SK-N-SH (cell line): ENCODE measurements at regions not wholly inside any gene's neighbourhood (a gene's known extent, or its start where the extent isn't known, plus 50 kb on each side); places are given as distances from the start of the nearest gene placed in this dataset.

ENCODE experiments used
- CTCF ChIA-PET: fragments of 300-600, 350-600 bp; formaldehyde crosslinking; extraction: SDS; loops from one replicate; lab custom pipeline; 2021; lab: Yijun Ruan, JAX
- POLR2A ChIA-PET: fragments of 350-600 bp; sonication (Branson Sonifier 250); formaldehyde crosslinking; extraction: SDS; loops from one replicate; lab custom pipeline; 2020; ENCODE audit warnings: antibody characterized with exemption, inconsistent platforms; lab: Yijun Ruan, JAX
- DNase-seq: peaks from one replicate; pipeline ENCODE4 v3.0.0; 2012
- H2AFZ ChIP-seq: fragments of 200-600 bp; sonication (generic); 2 replicates; pipeline ENCODE4 v1.8.1; 2016; ENCODE audit warnings: antibody characterized with exemption, mild to moderate bottlenecking, low read depth
- H3F3A ChIP-seq: fragments of 200-600 bp; sonication (generic); replicated peaks from 2 replicates; pipeline ENCODE3; 2016; ENCODE audit warnings: antibody characterized with exemption, mild to moderate bottlenecking; ENCODE audit not compliant: insufficient read depth
- H3K27ac ChIP-seq, 2 experiments: fragments of 200-500 bp in 1 of 2; fragments of 200-600 bp in 1 of 2; sonication (Bioruptor generic) in 1 of 2; sonication (generic), shearing (Covaris generic) in 1 of 2; 2 replicates each; pipeline versions ENCODE4 v1.5.1 to v1.6.1; 2014 to 2016; ENCODE audit warnings: low read depth in 2 of 2, inconsistent platforms in 1 of 2, low read length in 1 of 2, mild to moderate bottlenecking in 1 of 2, mixed read lengths in 1 of 2
- H3K27me3 ChIP-seq: fragments of 200-600 bp; sonication (generic), shearing (Covaris generic); 2 replicates; pipeline ENCODE4 v1.6.1; 2016; ENCODE audit warnings: mixed run types; ENCODE audit not compliant: insufficient read depth
- H3K36me3 ChIP-seq, 2 experiments: fragments of 200-500 bp in 1 of 2; fragments of 200-600 bp in 1 of 2; sonication (Bioruptor generic) in 1 of 2; sonication (generic) in 1 of 2; replicated peaks in 1 of 2; 2 replicates each; pipeline versions ENCODE3 to v1.5.1; 2014 to 2016; ENCODE audit warnings: low read length in 1 of 2, mild to moderate bottlenecking in 1 of 2; ENCODE audit not compliant: insufficient read depth in 2 of 2, control insufficient read depth in 1 of 2
- H3K4me1 ChIP-seq, 2 experiments: fragments of 200-500 bp in 1 of 2; fragments of 200-600 bp in 1 of 2; sonication (Bioruptor generic) in 1 of 2; sonication (generic), shearing (Covaris generic) in 1 of 2; 2 replicates each; pipeline versions ENCODE4 v1.5.1 to v1.6.1; 2014 to 2016; ENCODE audit warnings: low read depth in 1 of 2, low read length in 1 of 2, mixed run types in 1 of 2; ENCODE audit not compliant: insufficient read depth in 2 of 2, control insufficient read depth in 1 of 2
- H3K4me2 ChIP-seq: fragments of 200-600 bp; sonication (generic), shearing (Covaris generic); 2 replicates; pipeline ENCODE4 v1.6.1; 2017; ENCODE audit warnings: mixed run types
- H3K4me3 ChIP-seq, 2 experiments: fragments of 200-500 bp in 1 of 2; fragments of 200-600 bp in 1 of 2; sonication (Bioruptor generic) in 1 of 2; sonication (generic), shearing (Covaris generic) in 1 of 2; 2 replicates each; pipeline versions ENCODE4 v1.5.1 to v1.8.1; 2014 to 2016; ENCODE audit warnings: low read depth in 2 of 2, inconsistent platforms in 1 of 2, low read length in 1 of 2, mild to moderate bottlenecking in 1 of 2, mixed read lengths in 1 of 2, moderate library complexity in 1 of 2
- H3K79me2 ChIP-seq: fragments of 200-600 bp; sonication (generic); 2 replicates; pipeline ENCODE4 v1.8.1; 2017; ENCODE audit warnings: mild to moderate bottlenecking; ENCODE audit not compliant: insufficient read depth
- H3K9ac ChIP-seq: fragments of 200-600 bp; sonication (generic); 2 replicates; pipeline ENCODE4 v1.6.1; 2017; ENCODE audit warnings: mixed run types
- H3K9me2 ChIP-seq: fragments of 200-600 bp; sonication (generic); 2 replicates; pipeline ENCODE4 v1.6.1; 2017; ENCODE audit warnings: mixed run types
- H3K9me3 ChIP-seq: fragments of 200-600 bp; sonication (generic); 2 replicates; pipeline ENCODE4 v1.6.1; 2017; ENCODE audit warnings: mixed run types, mild to moderate bottlenecking, moderate library complexity
- H4K20me1 ChIP-seq: fragments of 200-600 bp; sonication (generic); 2 replicates; pipeline ENCODE4 v1.6.1; 2017; ENCODE audit warnings: mild to moderate bottlenecking, mixed run types; ENCODE audit not compliant: insufficient read depth
- CHD2 ChIP-seq: fragments of 150-350 bp; IDR thresholded peaks from 2 replicates; pipeline ENCODE4 v1.6.1; 2018; ENCODE audit warnings: low read length; ENCODE audit not compliant: partially characterized antibody
- EP300 ChIP-seq, 2 experiments: IDR thresholded peaks; 2 replicates each; pipeline versions ENCODE4 v1.4.0 to v1.6.1; 2012; ENCODE audit warnings: borderline replicate concordance in 1 of 2, low read depth in 1 of 2, low read length in 1 of 2
- FOSL2 ChIP-seq: IDR thresholded peaks from 2 replicates; pipeline ENCODE4 v1.4.0; 2012; ENCODE audit warnings: low read depth, mild to moderate bottlenecking, moderate library complexity, borderline replicate concordance
- GABPA ChIP-seq: IDR thresholded peaks from 2 replicates; pipeline ENCODE4 v1.4.0; 2012; ENCODE audit warnings: low read depth, mild to moderate bottlenecking
- MEF2A ChIP-seq: IDR thresholded peaks from 2 replicates; pipeline ENCODE4 v1.4.0; 2012; ENCODE audit warnings: low read depth, borderline replicate concordance
- MXI1 ChIP-seq: IDR thresholded peaks from 2 replicates; pipeline ENCODE4 v1.6.1; 2012; ENCODE audit warnings: mild to moderate bottlenecking, low read depth, low read length, improper control_type of control experiment
- NFIC ChIP-seq: IDR thresholded peaks from 2 replicates; pipeline ENCODE4 v1.4.0; 2012; ENCODE audit warnings: borderline replicate concordance
- NRF1 ChIP-seq: IDR thresholded peaks from 2 replicates; pipeline ENCODE4 v1.6.1; 2012; ENCODE audit warnings: low read depth, mild to moderate bottlenecking, low read length
- RFX5 ChIP-seq: IDR thresholded peaks from 2 replicates; pipeline ENCODE4 v1.6.1; 2012; ENCODE audit warnings: mild to moderate bottlenecking, improper control_type of control experiment, low read length
- RXRA ChIP-seq: IDR thresholded peaks from 2 replicates; pipeline ENCODE4 v1.4.0; 2012; ENCODE audit warnings: low read depth, mild to moderate bottlenecking, borderline replicate concordance
- SMC3 ChIP-seq: IDR thresholded peaks from 2 replicates; pipeline ENCODE4 v1.6.1; 2012; ENCODE audit warnings: low read depth, low read length, improper control_type of control experiment
- USF1 ChIP-seq: IDR thresholded peaks from 2 replicates; pipeline ENCODE4 v1.4.0; 2012; ENCODE audit warnings: low read depth, borderline replicate concordance
- USF2 ChIP-seq: fragments of 150-350 bp; IDR thresholded peaks from 2 replicates; pipeline ENCODE4 v1.6.1; 2017; ENCODE audit warnings: antibody characterized with exemption, low read length, low read depth, borderline replicate concordance
- ZBTB33 ChIP-seq: IDR thresholded peaks from 2 replicates; pipeline ENCODE4 v1.4.0; 2012; ENCODE audit warnings: low read depth, borderline replicate concordance
- WGBS: methylation state at CpG from one replicate; pipeline ENCODE4 v1.1.6; 2017; ENCODE audit warnings: low lambda C conversion rate; 5-methylcytosine and 5-hydroxymethylcytosine counted together
- TF ChIP-seq, protein P1 (sequence below): fragments of 150-350 bp; IDR thresholded peaks from 2 replicates; pipeline ENCODE4 v1.6.1; 2016; ENCODE audit warnings: mild to moderate bottlenecking, low read depth, low read length
- TF ChIP-seq, protein P2 (sequence below): IDR thresholded peaks from 2 replicates; pipeline ENCODE4 v1.6.1; 2012; ENCODE audit warnings: mild to moderate bottlenecking, low read depth, low read length, moderate library complexity

- TF ChIP-seq ZBTB33, result no peak
These were observed 164.3 kb downstream of the ABCA8 start (continued) for GRCh38 chr17:68790931-68791330.

DNA sequence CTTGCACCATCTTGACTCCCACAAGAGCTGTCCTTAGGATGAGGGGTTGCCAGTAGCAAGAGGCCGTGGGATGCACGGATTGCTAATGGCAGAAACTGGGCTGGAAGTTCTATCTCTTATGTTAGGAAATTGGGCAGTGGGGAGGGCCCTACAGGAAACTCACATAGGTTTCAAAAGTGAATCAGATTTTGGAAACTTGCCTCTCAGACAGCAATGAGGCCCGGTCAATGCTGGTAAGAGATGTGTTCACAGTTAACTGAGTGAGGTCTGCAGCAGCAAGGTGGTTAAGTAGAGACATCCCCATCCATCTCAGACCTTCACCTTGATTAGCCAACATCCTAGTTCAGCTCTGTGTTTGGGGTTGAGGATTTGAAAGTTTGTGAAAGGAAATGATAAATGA is 164.7 kb downstream of the ABCA8 start:
- WGBS, result 7% methylated on average over 3 of the region's 3 CpGs
- H3K4me1 ChIP-seq, result peaks cover 0 to 30% of the 10 kb centered on the region in 2 experiments; a peak in 2 of 4 replicates
- no peak overlapping the region for H3K27ac ChIP-seq
- H2AFZ ChIP-seq, result no peak overlapping the region
- H3K27me3 ChIP-seq, result no peaks in the 10 kb centered on the region; the same call in 1 of the 2 replicates
- DNase-seq, result no peak
- CTCF ChIA-PET, result no interaction called here
- H3K36me3 ChIP-seq, result no peaks in the 10 kb centered on the region
- no peaks in the 10 kb centered on the region for H4K20me1 ChIP-seq
- POLR2A ChIA-PET, result no interaction called here
- H3K4me2 ChIP-seq, result no peak overlapping the region
- H3K79me2 ChIP-seq, result no peaks in the 10 kb centered on the region
- no peaks in the 10 kb centered on the region for H3K9me2 ChIP-seq
- no peak overlapping the region for H3K4me3 ChIP-seq
- H3F3A ChIP-seq, result no peaks in the 10 kb centered on the region
- TF ChIP-seq RFX5 (no peak), SMC3 (no peak), GABPA (no peak), NRF1 (no peak), NFIC (no peak), USF2 (no peak), USF1 (no peak), FOSL2 (no peak), ZBTB33 (no peak), MEF2A (no peak), RXRA (no peak), EP300 (IDR thresholded peaks at IDR 0.05; ENCODE audit: borderline replicate concordance in 1 of 2, low read depth in 1 of 2, low read length in 1 of 2) (no peak), CHD2 (no peak), MXI1 (no peak)
- TF ChIP-seq, protein P1, sequence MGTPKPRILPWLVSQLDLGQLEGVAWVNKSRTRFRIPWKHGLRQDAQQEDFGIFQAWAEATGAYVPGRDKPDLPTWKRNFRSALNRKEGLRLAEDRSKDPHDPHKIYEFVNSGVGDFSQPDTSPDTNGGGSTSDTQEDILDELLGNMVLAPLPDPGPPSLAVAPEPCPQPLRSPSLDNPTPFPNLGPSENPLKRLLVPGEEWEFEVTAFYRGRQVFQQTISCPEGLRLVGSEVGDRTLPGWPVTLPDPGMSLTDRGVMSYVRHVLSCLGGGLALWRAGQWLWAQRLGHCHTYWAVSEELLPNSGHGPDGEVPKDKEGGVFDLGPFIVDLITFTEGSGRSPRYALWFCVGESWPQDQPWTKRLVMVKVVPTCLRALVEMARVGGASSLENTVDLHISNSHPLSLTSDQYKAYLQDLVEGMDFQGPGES, result no peak
- TF ChIP-seq, protein P2, sequence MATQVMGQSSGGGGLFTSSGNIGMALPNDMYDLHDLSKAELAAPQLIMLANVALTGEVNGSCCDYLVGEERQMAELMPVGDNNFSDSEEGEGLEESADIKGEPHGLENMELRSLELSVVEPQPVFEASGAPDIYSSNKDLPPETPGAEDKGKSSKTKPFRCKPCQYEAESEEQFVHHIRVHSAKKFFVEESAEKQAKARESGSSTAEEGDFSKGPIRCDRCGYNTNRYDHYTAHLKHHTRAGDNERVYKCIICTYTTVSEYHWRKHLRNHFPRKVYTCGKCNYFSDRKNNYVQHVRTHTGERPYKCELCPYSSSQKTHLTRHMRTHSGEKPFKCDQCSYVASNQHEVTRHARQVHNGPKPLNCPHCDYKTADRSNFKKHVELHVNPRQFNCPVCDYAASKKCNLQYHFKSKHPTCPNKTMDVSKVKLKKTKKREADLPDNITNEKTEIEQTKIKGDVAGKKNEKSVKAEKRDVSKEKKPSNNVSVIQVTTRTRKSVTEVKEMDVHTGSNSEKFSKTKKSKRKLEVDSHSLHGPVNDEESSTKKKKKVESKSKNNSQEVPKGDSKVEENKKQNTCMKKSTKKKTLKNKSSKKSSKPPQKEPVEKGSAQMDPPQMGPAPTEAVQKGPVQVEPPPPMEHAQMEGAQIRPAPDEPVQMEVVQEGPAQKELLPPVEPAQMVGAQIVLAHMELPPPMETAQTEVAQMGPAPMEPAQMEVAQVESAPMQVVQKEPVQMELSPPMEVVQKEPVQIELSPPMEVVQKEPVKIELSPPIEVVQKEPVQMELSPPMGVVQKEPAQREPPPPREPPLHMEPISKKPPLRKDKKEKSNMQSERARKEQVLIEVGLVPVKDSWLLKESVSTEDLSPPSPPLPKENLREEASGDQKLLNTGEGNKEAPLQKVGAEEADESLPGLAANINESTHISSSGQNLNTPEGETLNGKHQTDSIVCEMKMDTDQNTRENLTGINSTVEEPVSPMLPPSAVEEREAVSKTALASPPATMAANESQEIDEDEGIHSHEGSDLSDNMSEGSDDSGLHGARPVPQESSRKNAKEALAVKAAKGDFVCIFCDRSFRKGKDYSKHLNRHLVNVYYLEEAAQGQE, result no peak
- H3K9me3 ChIP-seq, result no peaks in the 10 kb centered on the region
- H3K9ac ChIP-seq, result no peak overlapping the region
